AG04450 (cell line): ENCODE measurements at regions not wholly inside any gene's neighbourhood (a gene's known extent, or its start where the extent isn't known, plus 50 kb on each side); places are given as distances from the start of the nearest gene placed in this dataset.
A peak's percentile ranks its signal among the peaks of the same experiment; 100 is the strongest.

Source experiments
- CTCF ChIA-PET: fragments of 300-600, 350-600 bp; formaldehyde crosslinking; extraction: SDS; loops from one replicate; lab custom pipeline; 2022; ENCODE audit warnings: antibody characterized with exemption, inconsistent platforms; lab: Charles Lee
- POLR2A ChIA-PET: fragments of 350-600 bp; formaldehyde crosslinking; extraction: SDS; loops from one replicate; lab custom pipeline; 2021; ENCODE audit warnings: antibody characterized with exemption, inconsistent platforms; lab: Yijun Ruan, JAX
- DNase-seq: peaks from one replicate; pipeline ENCODE4 v3.0.0-alpha.2; 2011; ENCODE audit warnings: low read depth, low spot score
- H3K27ac ChIP-seq: one replicate; pipeline ENCODE4 v1.5.1; 2012; ENCODE audit warnings: low read depth, low read length, control low read depth
- H3K27me3 ChIP-seq: one replicate; pipeline ENCODE4 v1.6.0; 2012; ENCODE audit warnings: low read length; ENCODE audit not compliant: control insufficient read depth, insufficient read depth
- H3K4me3 ChIP-seq: 2 replicates; pipeline ENCODE4 v1.5.1; 2011; ENCODE audit warnings: mild to moderate bottlenecking, low read depth, low read length, control low read depth
- H3K9me3 ChIP-seq: 2 replicates; pipeline ENCODE4 v1.5.1; 2012; ENCODE audit warnings: low read length; ENCODE audit not compliant: control insufficient read depth, insufficient read depth
- TF ChIP-seq, protein P1 (sequence below): IDR thresholded peaks from 2 replicates; pipeline ENCODE4 v1.5.1; 2011; ENCODE audit warnings: low read depth, low read length, control low read depth, inconsistent platforms

DNA sequence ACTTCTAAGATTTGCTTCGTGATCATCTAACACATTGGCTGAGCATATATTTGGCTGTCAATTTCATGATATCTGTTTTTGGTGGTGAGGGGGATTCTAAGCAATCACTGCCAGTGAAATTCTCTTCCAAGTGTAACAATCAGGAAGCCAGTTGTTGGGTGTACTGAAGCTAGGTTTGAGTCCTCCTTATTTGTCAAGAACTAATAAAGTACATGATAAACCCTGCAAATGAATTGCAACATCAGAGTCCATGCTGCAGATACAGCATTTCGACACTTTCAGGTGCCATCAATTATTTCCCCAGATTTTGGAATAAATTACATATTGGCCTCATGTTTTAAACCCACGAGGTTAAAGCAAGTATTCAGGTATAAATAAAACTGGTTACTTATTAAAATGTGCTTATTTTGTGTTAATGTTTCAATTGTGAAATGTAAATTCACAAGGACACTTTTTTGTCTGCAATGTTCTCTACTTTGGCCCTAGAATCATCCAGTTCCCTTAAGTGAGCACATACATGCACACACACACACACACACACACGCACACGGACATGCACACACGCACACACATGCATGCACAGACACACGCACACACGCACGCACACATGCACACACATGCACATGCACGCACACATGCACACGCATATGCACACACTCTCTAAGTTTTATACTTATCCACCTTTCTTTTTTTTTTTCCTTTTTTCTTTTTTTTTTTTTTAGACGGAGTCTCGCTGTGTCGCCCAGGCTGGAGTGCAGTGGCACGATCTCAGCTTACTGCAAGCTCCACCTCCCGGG, 510.2 kb upstream of the KLF6 start:
- DNase-seq, result no peak
- Histone ChIP-seq H3K4me3 (no peak overlapping the region), H3K9me3 (no peaks in the 10 kb centered on the region), H3K27ac (no peak overlapping the region), H3K27me3 (no peaks in the 10 kb centered on the region)
- ChIA-PET CTCF (no interaction called here), POLR2A (no interaction called here)
- TF ChIP-seq, protein P1, sequence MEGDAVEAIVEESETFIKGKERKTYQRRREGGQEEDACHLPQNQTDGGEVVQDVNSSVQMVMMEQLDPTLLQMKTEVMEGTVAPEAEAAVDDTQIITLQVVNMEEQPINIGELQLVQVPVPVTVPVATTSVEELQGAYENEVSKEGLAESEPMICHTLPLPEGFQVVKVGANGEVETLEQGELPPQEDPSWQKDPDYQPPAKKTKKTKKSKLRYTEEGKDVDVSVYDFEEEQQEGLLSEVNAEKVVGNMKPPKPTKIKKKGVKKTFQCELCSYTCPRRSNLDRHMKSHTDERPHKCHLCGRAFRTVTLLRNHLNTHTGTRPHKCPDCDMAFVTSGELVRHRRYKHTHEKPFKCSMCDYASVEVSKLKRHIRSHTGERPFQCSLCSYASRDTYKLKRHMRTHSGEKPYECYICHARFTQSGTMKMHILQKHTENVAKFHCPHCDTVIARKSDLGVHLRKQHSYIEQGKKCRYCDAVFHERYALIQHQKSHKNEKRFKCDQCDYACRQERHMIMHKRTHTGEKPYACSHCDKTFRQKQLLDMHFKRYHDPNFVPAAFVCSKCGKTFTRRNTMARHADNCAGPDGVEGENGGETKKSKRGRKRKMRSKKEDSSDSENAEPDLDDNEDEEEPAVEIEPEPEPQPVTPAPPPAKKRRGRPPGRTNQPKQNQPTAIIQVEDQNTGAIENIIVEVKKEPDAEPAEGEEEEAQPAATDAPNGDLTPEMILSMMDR, result no peak

DNA sequence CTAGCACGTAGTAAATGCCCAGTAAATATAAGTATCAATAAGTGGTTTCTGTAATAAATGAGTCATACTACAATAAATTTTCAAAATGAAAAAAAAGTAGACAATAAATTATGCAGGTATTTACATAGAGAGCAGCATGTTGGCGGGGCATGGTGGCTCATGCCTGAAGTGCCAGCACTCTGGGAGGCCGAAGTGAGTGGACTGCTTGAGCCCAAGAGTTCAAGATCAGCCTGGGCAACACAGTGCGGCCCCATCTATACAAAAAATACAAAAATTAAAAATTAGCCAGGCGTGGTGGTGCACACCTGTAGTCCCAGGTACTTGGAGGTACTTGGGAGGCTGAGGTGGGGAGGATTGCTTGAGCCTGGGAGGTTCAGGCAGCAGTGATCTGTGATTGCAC, 509.3 kb upstream of the KLF6 start:
- no peak for DNase-seq
- no peak overlapping the region for H3K4me3 ChIP-seq
- POLR2A ChIA-PET, result no interaction called here
- H3K9me3 ChIP-seq, result no peaks in the 10 kb centered on the region
- no peak overlapping the region for H3K27ac ChIP-seq
- CTCF ChIA-PET, result no interaction called here
- TF ChIP-seq, protein P1, result no peak
- no peaks in the 10 kb centered on the region for H3K27me3 ChIP-seq

DNA sequence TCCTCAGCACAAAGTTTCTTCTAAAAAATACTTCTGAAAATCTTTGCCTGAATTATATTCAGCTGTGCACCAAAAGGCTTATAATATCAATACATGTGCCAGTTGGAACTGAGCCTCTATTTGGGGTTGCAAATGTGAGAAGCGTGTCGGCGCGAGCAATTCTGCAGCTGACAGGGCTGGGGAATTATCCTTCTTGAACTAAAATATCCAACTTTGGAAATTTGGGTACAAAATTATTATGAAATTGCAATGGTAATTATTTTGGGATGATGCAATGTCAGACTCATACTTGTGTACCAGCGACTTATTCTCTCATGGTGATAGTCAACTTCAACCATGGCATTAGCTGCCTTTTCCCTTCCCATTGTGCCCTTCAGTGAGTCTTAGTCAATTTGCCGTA, 507.0 kb upstream of the KLF6 start:
- H3K27ac ChIP-seq, result no peak overlapping the region
- ChIA-PET CTCF (no interaction called here), POLR2A (no interaction called here)
- H3K4me3 ChIP-seq, result no peak overlapping the region
- DNase-seq, result no peak
- TF ChIP-seq, protein P1, result no peak
- H3K27me3 ChIP-seq, result no peaks in the 10 kb centered on the region
- no peaks in the 10 kb centered on the region for H3K9me3 ChIP-seq

DNA sequence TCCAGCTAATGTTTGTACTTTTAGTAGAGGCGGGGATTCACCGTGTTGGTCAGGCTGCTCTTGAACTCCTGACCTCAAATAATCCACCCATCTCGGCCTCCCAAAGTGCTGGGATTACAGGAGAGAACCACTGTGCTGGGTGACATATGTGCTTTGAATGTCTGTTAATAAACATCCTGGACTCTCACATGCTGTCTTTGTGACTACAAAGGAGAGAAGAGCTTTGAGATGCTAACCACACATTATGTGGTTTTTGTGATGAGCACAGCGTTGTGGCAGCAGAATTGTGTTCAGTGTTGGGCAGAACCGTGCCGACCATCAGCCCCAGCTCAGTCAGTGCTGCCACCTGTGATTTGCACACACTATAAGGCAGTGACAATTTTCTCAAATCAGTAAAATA, 500.1 kb upstream of the KLF6 start:
- Histone ChIP-seq H3K4me3 (no peak overlapping the region), H3K27me3 (no peaks in the 10 kb centered on the region), H3K27ac (no peak overlapping the region), H3K9me3 (no peaks in the 10 kb centered on the region)
- TF ChIP-seq, protein P1, result no peak
- no peak for DNase-seq
- POLR2A ChIA-PET, result no interaction called here
- CTCF ChIA-PET, result interaction anchor here (0.5 to 0.7 kb wide), 2 partner anchors 372 to 770 kb away, joined by 3 read pairs; no protein-coding TSS in a partner anchor

DNA sequence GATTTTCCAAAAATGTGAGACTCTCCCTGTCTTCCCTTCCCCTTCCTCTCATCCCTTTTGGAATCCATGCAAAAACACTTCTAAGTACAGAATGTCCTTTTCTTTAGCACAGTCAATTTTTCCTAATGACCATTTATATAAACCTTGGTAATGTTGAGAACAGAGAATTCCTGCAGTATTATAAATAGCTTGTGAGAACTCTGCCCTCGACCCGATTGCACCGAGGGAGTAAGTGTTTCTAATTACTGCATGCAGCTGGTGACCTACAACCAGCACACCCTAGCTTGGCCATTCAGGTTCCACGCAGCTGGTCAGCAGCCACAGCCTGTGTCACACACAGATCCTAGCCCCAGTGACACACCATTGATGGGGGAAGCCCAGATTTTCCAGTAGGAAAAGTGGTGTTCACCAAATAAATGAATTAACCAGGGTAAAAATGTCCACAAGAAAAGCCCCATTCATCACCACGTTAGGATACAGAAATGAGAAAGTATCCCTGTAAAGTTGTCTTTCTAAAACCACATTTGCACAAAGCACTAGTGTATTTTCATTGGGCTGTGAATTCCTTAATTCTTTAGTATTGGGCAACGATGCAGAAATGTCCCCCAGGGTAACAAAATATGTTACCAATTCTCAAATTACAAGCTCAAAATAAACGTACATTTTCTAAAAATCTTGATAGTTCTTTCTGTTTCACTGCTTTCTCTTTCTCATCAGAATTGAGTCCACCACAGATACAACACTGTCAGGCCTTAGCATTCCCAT, 499.0 kb upstream of the KLF6 start:
- H3K9me3 ChIP-seq, result no peaks in the 10 kb centered on the region
- peak overlapping the region; percentile 86 for H3K27ac ChIP-seq
- no peak overlapping the region for H3K4me3 ChIP-seq
- TF ChIP-seq, protein P1, result no peak
- ChIA-PET POLR2A (interaction anchor here (0.6 to 1.1 kb wide), 2 partner anchors 60 to 499 kb away, joined by 4 to 5 read pairs; partner anchors contain the start of gene KLF6), CTCF (interaction anchor here (0.6 kb wide), 1 partner anchor 373 kb away, joined by 3 read pairs; no protein-coding TSS in a partner anchor)
- no peaks in the 10 kb centered on the region for H3K27me3 ChIP-seq
- peak; percentile 51 for DNase-seq
